HL-60 (cell line): ENCODE measurements at regions not wholly inside any gene's neighbourhood (a gene's known extent, or its start where the extent isn't known, plus 50 kb on each side); places are given as distances from the start of the nearest gene placed in this dataset.

ENCODE experiments used
- CTCF ChIP-seq: IDR thresholded peaks from one replicate; pipeline ENCODE4 v1.5.1; 2011; ENCODE audit warnings: low read length, control low read depth, inconsistent platforms; ENCODE audit not compliant: insufficient read depth
- GABPA ChIP-seq: IDR thresholded peaks from 2 replicates; pipeline ENCODE4 v1.6.1; 2012; ENCODE audit warnings: low read depth
- POLR2AphosphoS5 ChIP-seq: IDR thresholded peaks from 2 replicates; pipeline ENCODE4 v1.6.1; 2012; ENCODE audit warnings: low read depth

- no peak for TF ChIP-seq POLR2AphosphoS5
- TF ChIP-seq CTCF, result no peak
- no peak for TF ChIP-seq GABPA
Observed at GRCh38 chr12:89108265-89108664, 244.0 kb downstream of the DUSP6 start.
